RWPE1 (cell line): ENCODE measurements at regions not wholly inside any gene's neighbourhood (a gene's known extent, or its start where the extent isn't known, plus 50 kb on each side); places are given as distances from the start of the nearest gene placed in this dataset.

Source experiments
- CTCF ChIA-PET: fragments of 350-600 bp; sonication (Branson Sonifier 250); formaldehyde crosslinking; extraction: SDS; loops from one replicate; lab custom pipeline; 2021; lab: Yijun Ruan, JAX
- POLR2A ChIA-PET: fragments of 400-600 bp; formaldehyde crosslinking; extraction: SDS; loops from one replicate; lab custom pipeline; 2020; ENCODE audit warnings: antibody characterized with exemption; ENCODE audit not compliant: low non-redundant PET; lab: Yijun Ruan, JAX
- DNase-seq: peaks from one replicate; pipeline ENCODE4 v3.0.0; 2012; ENCODE audit warnings: low spot score
- H3K27ac ChIP-seq: fragments of 450-650 bp; 2 replicates; pipeline ENCODE4 v1.5.1; 2017
- TF ChIP-seq, protein P1 (sequence below): fragments of 450-650 bp; conservative IDR thresholded peaks from 2 replicates; pipeline ENCODE4 v1.5.1; 2017; ENCODE audit warnings: low read depth, mild to moderate bottlenecking

DNA sequence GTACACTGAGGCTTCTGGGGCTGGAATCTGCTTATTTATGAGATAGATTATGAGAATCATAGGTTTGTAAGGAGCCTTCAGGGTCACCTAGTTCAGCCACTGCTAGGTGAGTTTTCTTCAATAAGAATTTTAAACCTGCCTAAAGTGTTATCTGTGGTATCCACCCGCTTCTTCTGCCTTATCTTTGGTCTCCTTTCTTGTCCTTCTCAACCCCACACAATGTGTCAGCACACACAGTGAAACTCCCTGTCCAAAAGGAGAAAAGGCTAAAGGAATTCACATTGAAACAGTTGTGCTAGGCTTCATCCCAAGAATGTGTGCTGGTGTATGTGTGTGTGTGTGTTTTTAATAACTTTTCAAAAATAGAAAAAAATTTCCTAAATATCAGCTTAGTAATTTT lies 259.3 kb upstream of the BTG1 start:
- H3K27ac ChIP-seq: no peak overlapping the region
- CTCF ChIA-PET: no interaction called here
- POLR2A ChIA-PET: no interaction called here
- TF ChIP-seq, protein P1, sequence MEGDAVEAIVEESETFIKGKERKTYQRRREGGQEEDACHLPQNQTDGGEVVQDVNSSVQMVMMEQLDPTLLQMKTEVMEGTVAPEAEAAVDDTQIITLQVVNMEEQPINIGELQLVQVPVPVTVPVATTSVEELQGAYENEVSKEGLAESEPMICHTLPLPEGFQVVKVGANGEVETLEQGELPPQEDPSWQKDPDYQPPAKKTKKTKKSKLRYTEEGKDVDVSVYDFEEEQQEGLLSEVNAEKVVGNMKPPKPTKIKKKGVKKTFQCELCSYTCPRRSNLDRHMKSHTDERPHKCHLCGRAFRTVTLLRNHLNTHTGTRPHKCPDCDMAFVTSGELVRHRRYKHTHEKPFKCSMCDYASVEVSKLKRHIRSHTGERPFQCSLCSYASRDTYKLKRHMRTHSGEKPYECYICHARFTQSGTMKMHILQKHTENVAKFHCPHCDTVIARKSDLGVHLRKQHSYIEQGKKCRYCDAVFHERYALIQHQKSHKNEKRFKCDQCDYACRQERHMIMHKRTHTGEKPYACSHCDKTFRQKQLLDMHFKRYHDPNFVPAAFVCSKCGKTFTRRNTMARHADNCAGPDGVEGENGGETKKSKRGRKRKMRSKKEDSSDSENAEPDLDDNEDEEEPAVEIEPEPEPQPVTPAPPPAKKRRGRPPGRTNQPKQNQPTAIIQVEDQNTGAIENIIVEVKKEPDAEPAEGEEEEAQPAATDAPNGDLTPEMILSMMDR: no peak
- DNase-seq: no peak

DNA sequence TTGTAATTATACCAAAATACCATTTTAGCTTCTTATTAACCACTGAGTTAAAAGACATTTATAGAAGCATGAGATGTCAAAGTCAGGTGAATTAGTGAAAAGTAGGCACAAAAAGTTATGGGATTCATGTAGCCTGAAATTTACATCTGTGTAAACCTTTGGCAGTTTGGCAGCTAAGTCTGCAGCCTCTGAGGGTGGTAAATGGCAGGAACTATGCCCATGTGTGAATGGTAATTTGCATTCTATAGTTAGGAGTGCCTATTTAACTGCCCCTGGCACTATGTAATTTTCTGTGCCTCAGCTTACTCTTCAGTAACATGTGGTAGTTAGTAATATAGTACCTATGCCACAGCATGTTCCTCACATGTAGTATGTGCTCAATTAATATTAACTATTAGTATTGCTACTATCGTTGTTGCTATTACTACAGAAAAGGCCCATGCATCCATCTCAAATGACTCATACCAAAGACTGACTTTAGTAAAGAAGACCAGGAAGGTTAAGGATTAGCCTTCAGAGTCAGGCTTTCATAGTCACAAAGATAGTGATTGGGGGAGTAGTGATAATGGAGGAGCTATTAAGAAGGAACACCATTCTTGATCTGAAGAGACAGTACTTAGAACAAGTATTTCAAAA lies 258.7 kb upstream of the BTG1 start:
- no peak for DNase-seq
- ChIA-PET POLR2A (no interaction called here), CTCF (interaction anchor here (0.5 kb wide), 1 partner anchor 1678 kb away, joined by 3 read pairs; no protein-coding TSS in a partner anchor)
- no peak overlapping the region for H3K27ac ChIP-seq
- TF ChIP-seq, protein P1: no peak

DNA sequence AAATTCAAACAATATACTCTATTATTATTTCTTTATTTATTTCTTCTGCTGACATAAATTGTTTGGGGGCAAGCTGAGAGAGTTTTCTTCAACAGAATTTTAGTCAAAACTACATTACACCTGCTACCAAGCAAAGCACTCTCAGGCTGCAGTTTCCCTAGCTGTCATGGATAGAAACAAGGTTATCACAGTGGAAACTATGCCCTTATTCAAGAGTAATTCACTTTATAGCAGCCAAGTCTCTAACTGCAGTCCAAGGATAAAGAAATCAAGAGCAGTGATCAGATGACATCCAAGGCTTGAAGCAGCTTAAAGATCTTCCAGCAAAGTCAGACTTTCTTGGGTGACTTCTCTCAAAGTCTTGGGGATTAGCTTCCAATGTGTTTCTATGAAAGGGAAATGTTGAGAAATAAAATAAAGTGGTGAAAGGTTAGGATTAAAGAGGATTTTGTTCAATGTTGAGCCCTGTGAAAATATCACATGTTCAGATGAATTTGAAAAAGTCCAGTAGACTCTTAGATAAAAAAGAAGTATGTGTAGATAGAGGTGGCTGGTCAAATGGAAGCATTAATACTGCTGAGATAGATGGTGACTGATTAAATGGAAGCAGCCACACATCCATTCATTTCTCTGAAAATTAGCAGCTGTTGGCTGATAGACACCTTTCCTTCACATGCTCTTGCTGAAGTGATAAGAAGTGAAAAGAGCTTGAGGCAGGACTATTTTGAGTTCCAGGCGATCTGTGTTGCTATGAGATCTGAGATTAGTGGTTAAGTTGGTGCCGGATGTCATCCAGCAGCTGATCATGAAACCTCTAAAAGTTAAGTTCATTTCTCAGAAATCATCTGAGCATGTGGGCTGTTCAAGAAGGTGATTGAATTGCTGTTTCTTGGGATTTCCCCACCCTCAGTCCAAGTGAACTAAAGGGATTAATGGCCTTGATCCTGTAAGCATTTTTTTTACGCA lies 257.8 kb upstream of the BTG1 start:
- TF ChIP-seq, protein P1: no peak
- no peak overlapping the region for H3K27ac ChIP-seq
- no peak for DNase-seq
- ChIA-PET CTCF (interaction anchor here (0.5 to 0.7 kb wide), 2 partner anchors 169 to 1677 kb away, joined by 3 read pairs; no protein-coding TSS in a partner anchor), POLR2A (no interaction called here)

DNA sequence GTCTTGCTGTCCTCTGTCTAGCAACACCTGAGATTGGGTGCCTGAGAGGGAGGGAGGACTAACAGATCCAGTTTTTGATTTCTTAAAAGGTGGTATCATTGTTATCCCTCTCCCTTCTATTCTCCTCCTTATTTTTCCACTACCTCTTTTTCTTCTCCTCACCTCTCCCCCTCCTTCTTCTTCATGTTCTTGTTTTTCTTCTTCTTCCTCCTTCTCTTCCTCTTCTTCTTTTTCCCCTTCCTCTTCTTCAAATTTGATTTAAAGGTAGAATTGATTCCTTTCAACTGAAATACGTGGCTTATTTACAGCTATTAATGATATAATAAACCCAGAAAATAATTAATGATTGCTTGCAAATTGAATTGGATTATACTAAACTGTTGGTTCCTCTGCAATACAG lies 256.8 kb upstream of the BTG1 start:
- no peak for DNase-seq
- H3K27ac ChIP-seq: no peak overlapping the region
- CTCF ChIA-PET: no interaction called here
- TF ChIP-seq, protein P1: no peak
- POLR2A ChIA-PET: no interaction called here

DNA sequence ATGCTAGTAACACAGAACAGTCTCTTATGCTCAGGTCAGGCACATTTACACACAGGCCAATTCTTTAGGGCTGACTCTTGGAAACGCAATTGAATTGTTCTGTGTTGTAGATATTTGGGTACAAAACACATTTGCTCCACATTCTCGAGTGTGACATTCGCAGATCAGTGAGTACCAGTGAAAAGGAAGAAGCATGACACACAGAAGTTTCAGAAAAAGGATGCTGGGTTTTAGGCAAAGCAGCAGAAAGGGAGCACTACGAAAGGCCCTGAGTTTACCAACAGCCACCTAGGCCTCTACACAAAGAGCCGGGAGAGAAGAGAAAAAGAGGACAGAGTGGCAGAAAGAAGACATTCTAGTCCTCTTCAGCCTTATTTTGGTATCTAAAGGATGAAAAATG lies 254.4 kb upstream of the BTG1 start:
- DNase-seq: no peak
- CTCF ChIA-PET: no interaction called here
- POLR2A ChIA-PET: no interaction called here
- TF ChIP-seq, protein P1: no peak
- no peak overlapping the region for H3K27ac ChIP-seq

DNA sequence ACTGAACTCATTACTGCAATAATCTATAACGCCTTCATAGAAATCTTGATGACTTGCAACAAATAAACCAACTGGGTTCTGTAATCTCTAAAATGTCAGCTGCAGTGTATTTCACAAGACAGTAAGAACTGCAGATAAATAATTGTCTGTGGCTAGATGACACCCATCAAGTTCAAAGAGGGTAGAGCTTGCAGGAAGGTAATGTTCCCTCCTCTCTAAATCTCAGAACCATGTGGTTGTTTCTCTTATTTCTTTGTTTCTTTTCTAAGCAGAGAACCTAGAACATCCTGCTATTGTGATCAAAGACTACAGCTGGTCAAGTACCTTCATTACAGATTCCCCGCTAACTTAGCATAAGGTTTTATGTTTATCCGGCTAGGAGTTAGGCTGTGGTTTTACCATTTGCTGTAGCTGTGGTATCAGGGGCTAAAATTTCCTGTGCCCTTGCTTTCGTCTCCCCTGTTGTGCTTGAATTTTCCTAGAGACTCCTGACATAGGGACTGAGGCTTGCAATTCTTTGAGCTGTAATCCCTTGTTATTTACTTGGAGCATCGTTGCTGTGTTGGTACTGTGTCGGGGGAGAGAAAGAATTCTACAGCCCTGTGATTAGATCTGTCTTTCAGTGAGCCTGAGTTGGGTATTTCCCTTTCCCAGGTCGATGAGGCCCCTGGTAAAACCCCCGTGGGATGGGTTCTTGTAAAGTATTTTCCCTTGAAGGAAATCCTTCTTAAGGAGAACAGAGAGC lies 253.1 kb upstream of the BTG1 start:
- H3K27ac ChIP-seq: no peak overlapping the region
- DNase-seq: no peak
- TF ChIP-seq, protein P1: no peak
- ChIA-PET POLR2A (no interaction called here), CTCF (interaction anchor here (0.6 kb wide), 1 partner anchor 10 kb away, joined by 4 read pairs; no protein-coding TSS in a partner anchor)
